Naive thymus-derived CD8-positive, alpha-beta T cell (primary cell): ENCODE measurements at regions not wholly inside any gene's neighbourhood (a gene's known extent, or its start where the extent isn't known, plus 50 kb on each side); places are given as distances from the start of the nearest gene placed in this dataset.

ENCODE experiments used
- ATAC-seq, 2 donors: fragments of 150-1000 bp; cut with Tn5 transposase in 1 of 2; sonication (Bioruptor Pico), chemical (Tn5 transposase) in 1 of 2; 1 replicate in 1 of 2; 2 replicates in 1 of 2; pipeline ENCODE4 v1.10.0; 2021; ENCODE audit warnings: mild to moderate bottlenecking in 2 of 2, moderate library complexity in 2 of 2
- POLR2A ChIA-PET: fragments of 350-600 bp; sonication (Branson Sonifier 250); formaldehyde crosslinking; loops from one replicate; lab custom pipeline; 2021; ENCODE audit warnings: antibody characterized with exemption; lab: Charles Lee
- DNase-seq, 10 donors: peaks; one replicate each; pipeline versions ENCODE4 v3.0.0 to v3.0.0-alpha.2; 2020 to 2022
- H3K27ac Mint-ChIP-seq, 10 donors: one replicate each; pipeline ENCODE4 v1.8.0; 2020 to 2022; ENCODE audit warnings: mild to moderate bottlenecking in 10 of 10, mixed read lengths in 10 of 10, moderate library complexity in 4 of 10, inconsistent platforms in 1 of 10
- H3K27me3 Mint-ChIP-seq, 5 donors: one replicate each; pipeline ENCODE4 v1.8.0; 2021 to 2022; ENCODE audit warnings: mixed read lengths in 5 of 5
- H3K36me3 Mint-ChIP-seq, 3 donors: one replicate each; pipeline ENCODE4 v1.8.0; 2020 to 2022; ENCODE audit warnings: mixed read lengths in 3 of 3, mild to moderate bottlenecking in 2 of 3, inconsistent platforms in 1 of 3
- H3K4me1 Mint-ChIP-seq, 4 donors: one replicate each; pipeline ENCODE4 v1.8.0; 2021 to 2022; ENCODE audit warnings: mixed read lengths in 4 of 4
- H3K4me3 Mint-ChIP-seq, 10 donors: one replicate each; pipeline ENCODE4 v1.8.0; 2020 to 2022; ENCODE audit warnings: mild to moderate bottlenecking in 10 of 10, mixed read lengths in 10 of 10, moderate library complexity in 6 of 10, inconsistent platforms in 1 of 10
- H3K9me3 Mint-ChIP-seq, 9 donors: one replicate each; pipeline ENCODE4 v1.8.0; 2020 to 2022; ENCODE audit warnings: mixed read lengths in 9 of 9, mild to moderate bottlenecking in 3 of 9, inconsistent platforms in 1 of 9, moderate library complexity in 1 of 9

DNA sequence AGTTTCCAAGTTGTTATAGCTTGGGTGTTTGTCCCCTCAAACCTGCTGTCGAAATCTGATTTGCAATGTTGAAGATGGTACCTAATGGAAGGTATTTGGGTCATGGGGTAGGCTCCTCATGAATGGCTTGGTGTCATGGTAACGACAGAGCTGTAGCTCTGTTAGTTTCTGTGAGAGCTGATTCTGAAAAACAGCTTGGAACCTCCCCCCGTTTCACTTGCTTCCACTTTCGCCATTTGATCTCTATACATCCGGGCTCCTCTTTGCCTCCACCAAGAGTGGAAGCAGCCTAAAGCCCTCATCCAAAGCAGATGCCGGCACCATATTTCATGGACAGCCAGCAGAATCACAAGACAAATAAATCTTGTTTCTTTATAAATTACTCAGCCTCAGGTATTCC, 1035.1 kb upstream of the SLC39A10 start:
- H3K36me3 Mint-ChIP-seq: no peaks in the 10 kb centered on the region
- H3K4me1 Mint-ChIP-seq: no peaks in the 10 kb centered on the region
- H3K27ac Mint-ChIP-seq: no peak overlapping the region
- POLR2A ChIA-PET: no interaction called here
- ATAC-seq (no peak), DNase-seq (no peak)
- peaks cover 0 to 3% (median 0%) of the 10 kb centered on the region in 9 donors for H3K9me3 Mint-ChIP-seq
- H3K4me3 Mint-ChIP-seq: no peak overlapping the region
- H3K27me3 Mint-ChIP-seq: no peaks in the 10 kb centered on the region

- POLR2A ChIA-PET: no interaction called here
Measured at GRCh38 chr2:194619366-194619765, 1037.7 kb upstream of the SLC39A10 start.

DNA sequence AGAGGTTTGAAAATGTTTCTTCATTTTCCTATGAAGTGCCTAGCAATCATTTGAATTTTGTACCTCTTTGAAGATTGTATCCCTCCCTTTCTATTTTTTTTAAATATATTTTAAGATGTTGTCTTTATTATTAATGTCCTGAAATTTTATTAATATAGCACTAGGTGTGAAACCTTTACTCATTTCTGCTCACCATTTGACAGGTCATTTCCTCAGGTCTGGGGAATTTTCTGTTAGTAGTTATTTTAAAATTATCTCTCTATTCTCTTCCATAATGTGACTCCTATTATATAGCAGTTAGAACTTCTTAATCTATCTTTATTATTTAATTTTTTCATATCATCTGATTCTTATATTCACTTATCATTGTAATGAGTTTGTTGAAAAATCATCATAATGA, 1038.6 kb upstream of the SLC39A10 start:
- Mint-ChIP-seq H3K4me3 (no peak overlapping the region), H3K27me3 (no peaks in the 10 kb centered on the region), H3K9me3 (peaks cover 0 to 3% (median 0%) of the 10 kb centered on the region in 9 donors), H3K4me1 (no peaks in the 10 kb centered on the region), H3K36me3 (no peaks in the 10 kb centered on the region), H3K27ac (no peak overlapping the region)
- DNase-seq (no peak), ATAC-seq (no peak)
- POLR2A ChIA-PET: no interaction called here

More at GRCh38 chr2:194619366-194619765, 1037.7 kb upstream of the SLC39A10 start:
- Mint-ChIP-seq H3K4me3 (no peak overlapping the region), H3K27me3 (no peaks in the 10 kb centered on the region), H3K9me3 (peaks cover 0 to 3% (median 0%) of the 10 kb centered on the region in 9 donors), H3K27ac (no peak overlapping the region), H3K36me3 (no peaks in the 10 kb centered on the region), H3K4me1 (no peaks in the 10 kb centered on the region)
- no peak for DNase-seq
- no peak for ATAC-seq

DNA sequence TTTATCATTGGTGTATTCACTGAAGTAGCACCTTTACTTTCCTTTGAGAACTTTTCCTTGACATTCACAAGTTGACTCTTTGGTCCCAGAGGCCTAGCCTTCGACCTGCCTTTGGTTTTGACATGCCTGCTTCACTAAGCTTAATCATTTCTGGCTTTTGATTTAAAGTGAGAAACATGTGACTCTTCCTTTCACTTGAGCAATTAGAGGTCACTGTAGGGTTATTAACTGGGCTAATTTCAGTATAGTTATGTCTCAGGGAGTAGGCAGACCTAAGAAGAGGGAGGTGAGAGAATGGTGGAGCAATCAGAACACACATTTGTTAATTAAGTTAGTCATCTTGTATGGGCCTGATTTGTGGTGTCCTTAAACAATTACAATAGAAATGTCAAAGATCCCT, 1040.7 kb upstream of the SLC39A10 start:
- no peaks in the 10 kb centered on the region for H3K36me3 Mint-ChIP-seq
- peaks cover 0 to 10% (median 2%) of the 10 kb centered on the region in 9 donors for H3K9me3 Mint-ChIP-seq
- H3K27ac Mint-ChIP-seq: no peak overlapping the region
- no peak overlapping the region for H3K4me3 Mint-ChIP-seq
- DNase-seq: no peak
- H3K27me3 Mint-ChIP-seq: no peaks in the 10 kb centered on the region
- POLR2A ChIA-PET: no interaction called here
- ATAC-seq: no peak
- H3K4me1 Mint-ChIP-seq: no peaks in the 10 kb centered on the region

DNA sequence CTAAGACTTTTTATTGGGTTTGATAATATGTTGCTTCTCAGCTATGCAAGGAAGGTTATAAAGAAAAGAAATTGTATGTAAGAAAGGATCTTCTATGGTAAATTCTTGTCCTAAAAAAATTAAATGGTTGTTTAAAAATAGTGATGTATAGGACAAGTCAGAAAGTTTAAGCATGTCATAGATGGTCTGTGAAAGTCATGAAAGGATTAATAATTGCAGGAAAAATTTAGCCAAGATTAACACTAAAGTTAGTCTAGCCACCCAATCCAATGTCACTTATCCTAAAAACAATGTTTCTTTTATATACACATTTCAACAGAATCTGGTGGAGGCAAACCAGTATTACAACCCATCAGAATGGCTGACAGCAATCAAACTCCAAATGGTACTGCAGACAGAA, 1046.7 kb upstream of the SLC39A10 start:
- no peak for ATAC-seq
- no peak for DNase-seq
- peaks cover 3 to 17% (median 9%) of the 10 kb centered on the region in 9 donors for H3K9me3 Mint-ChIP-seq

DNA sequence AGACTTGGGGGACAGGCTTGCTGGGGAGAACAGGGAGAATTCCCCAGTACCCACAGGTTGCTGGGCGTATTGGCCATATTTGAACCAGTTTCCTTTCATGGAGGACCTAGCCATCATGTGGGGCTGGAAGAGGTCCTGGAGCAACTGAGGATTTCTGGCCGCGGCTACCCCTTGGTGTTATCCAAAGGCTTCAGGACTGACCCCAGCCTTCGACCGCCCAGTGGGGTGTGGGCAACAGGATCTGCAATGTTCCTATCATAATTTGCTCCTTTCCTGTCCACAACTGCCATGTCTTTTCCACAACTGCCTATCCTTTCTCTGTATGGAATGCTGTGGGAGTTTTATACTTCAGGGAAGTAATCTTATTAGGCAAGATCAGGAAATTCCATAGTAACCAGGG, 1053.6 kb upstream of the SLC39A10 start:
- ATAC-seq: no peak
- Mint-ChIP-seq H3K27me3 (peaks cover 0 to 10% (median 0%) of the 10 kb centered on the region in 5 donors), H3K27ac (no peak overlapping the region), H3K9me3 (peaks cover 4 to 36% (median 16%) of the 10 kb centered on the region in 9 donors), H3K4me1 (no peaks in the 10 kb centered on the region), H3K4me3 (no peak overlapping the region), H3K36me3 (no peaks in the 10 kb centered on the region)
- DNase-seq: no peak
- POLR2A ChIA-PET: no interaction called here

More for the DNA sequence above, 1046.7 kb upstream of the SLC39A10 start:
- Mint-ChIP-seq H3K36me3 (no peaks in the 10 kb centered on the region), H3K4me1 (no peaks in the 10 kb centered on the region), H3K4me3 (no peak overlapping the region), H3K27me3 (no peaks in the 10 kb centered on the region), H3K27ac (no peak overlapping the region)
- POLR2A ChIA-PET: no interaction called here

DNA sequence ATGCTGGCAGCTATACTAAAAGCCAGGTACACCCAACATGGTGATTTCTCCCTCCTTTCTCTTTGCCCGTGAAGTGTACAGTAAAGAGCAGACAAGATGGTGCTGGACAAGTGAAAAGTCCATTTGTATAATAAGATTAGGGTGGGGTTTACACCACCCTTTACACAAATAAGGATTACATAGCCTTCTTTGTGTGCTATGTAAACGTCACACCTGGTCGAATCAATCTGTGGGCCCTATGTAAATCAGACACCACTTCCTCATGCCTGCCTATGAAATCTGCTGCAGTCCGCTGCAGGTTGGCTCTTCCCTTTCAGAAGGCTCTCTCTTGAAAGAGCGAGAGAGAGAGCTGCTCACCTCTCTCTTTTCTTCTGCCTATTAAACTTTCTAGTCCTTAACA, 1054.3 kb upstream of the SLC39A10 start:
- Mint-ChIP-seq H3K36me3 (no peaks in the 10 kb centered on the region), H3K4me1 (no peaks in the 10 kb centered on the region), H3K9me3 (peaks cover 4 to 36% (median 16%) of the 10 kb centered on the region in 9 donors), H3K27ac (no peak overlapping the region), H3K27me3 (peaks cover 0 to 10% (median 0%) of the 10 kb centered on the region in 5 donors), H3K4me3 (no peak overlapping the region)
- no peak for DNase-seq
- POLR2A ChIA-PET: no interaction called here
- no peak for ATAC-seq

- Mint-ChIP-seq H3K27ac (no peak overlapping the region), H3K4me1 (no peaks in the 10 kb centered on the region), H3K27me3 (peaks cover 0 to 6% (median 1%) of the 10 kb centered on the region in 5 donors), H3K4me3 (no peak overlapping the region), H3K36me3 (no peaks in the 10 kb centered on the region), H3K9me3 (peaks cover 0 to 5% (median 0%) of the 10 kb centered on the region in 9 donors)
- POLR2A ChIA-PET: no interaction called here
- ATAC-seq (no peak), DNase-seq (no peak)
Measured at GRCh38 chr2:194591192-194591591, 1065.8 kb upstream of the SLC39A10 start.

DNA sequence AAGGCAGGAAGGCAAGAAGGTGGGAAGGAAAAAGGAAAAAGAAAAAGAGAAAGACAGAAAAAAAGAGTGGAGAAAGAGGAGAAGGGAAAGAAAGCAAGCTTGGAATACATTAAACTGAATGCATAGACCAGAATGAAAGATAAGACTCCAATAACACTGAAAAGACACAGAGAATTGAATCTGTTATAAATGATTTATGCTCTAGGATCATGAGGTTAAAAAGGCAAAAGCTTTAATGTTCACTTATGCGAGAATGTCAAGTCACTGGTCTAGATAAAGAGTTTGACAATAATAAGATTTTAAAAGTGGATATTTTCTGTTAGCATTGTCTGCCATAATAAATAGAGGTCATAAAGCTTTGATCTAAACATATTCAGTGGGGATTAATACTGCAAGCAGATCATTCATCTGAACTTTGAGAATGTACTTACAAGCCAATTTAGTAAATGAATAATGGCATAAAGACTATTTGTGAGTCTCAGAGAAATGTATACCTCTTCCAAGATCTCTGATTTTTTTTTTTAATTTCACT, 1069.2 kb upstream of the SLC39A10 start:
- POLR2A ChIA-PET: no interaction called here
- Mint-ChIP-seq H3K27me3 (no peaks in the 10 kb centered on the region), H3K9me3 (peaks cover 0 to 5% (median 0%) of the 10 kb centered on the region in 9 donors), H3K36me3 (no peaks in the 10 kb centered on the region), H3K4me3 (no peak overlapping the region), H3K27ac (no peak overlapping the region), H3K4me1 (no peaks in the 10 kb centered on the region)
- ATAC-seq: no peak
- DNase-seq: no peak

- ATAC-seq: no peak
- Mint-ChIP-seq H3K9me3 (peaks cover 0 to 2% (median 0%) of the 10 kb centered on the region in 9 donors), H3K4me1 (no peaks in the 10 kb centered on the region), H3K36me3 (no peaks in the 10 kb centered on the region), H3K27me3 (peaks cover 0 to 1% (median 0%) of the 10 kb centered on the region in 5 donors), H3K4me3 (no peak overlapping the region), H3K27ac (no peak overlapping the region)
- no peak for DNase-seq
- POLR2A ChIA-PET: no interaction called here
Measured at GRCh38 chr2:194567661-194568017, 1089.4 kb upstream of the SLC39A10 start.

DNA sequence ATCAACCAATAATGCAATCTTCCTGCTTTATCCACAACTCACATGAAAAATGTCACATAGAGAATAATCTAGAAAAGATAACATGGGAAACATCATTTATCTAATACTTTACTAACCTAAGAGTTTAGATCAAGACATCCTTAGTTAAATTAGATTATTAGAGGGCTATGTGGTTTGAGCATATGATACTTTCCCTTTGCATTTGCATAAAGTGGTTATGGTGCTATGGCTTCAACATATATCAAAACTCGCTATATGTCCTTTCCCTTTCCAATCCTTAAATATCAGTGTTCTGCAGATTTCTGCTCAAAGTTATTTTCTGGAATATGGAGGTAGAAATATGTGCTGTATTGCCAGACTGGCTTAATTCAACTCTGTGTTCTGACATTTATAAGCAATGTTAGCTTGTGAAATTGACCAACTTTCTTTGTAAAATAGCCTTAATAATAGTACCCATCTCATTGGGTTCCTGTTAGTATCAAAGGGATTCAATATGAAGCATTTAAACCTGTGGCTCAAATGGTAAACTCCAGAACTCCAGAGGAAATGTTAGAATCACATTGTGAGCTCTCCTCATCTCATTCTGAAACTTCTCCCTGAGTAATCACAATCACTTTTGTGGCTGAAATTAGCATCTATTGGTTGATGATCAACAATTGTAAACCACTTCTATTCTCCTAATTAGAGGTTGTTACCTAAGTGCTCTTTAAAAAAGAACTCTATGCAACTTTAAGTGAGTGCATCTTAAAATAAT, 1089.9 kb upstream of the SLC39A10 start:
- no peak overlapping the region for H3K4me3 Mint-ChIP-seq
- H3K27ac Mint-ChIP-seq: no peak overlapping the region
- peaks cover 0 to 3% (median 0%) of the 10 kb centered on the region in 9 donors for H3K9me3 Mint-ChIP-seq
- no peak for ATAC-seq
- H3K27me3 Mint-ChIP-seq: peaks cover 0 to 3% (median 0%) of the 10 kb centered on the region in 5 donors
- H3K36me3 Mint-ChIP-seq: no peaks in the 10 kb centered on the region
- POLR2A ChIA-PET: no interaction called here
- DNase-seq: no peak
- H3K4me1 Mint-ChIP-seq: no peaks in the 10 kb centered on the region

GRCh38 chr2:194564422-194564821, 1092.6 kb upstream of the SLC39A10 start:
- POLR2A ChIA-PET: no interaction called here
- Mint-ChIP-seq H3K4me1 (no peaks in the 10 kb centered on the region), H3K4me3 (no peak overlapping the region), H3K27ac (no peak overlapping the region), H3K9me3 (peaks cover 0 to 3% (median 0%) of the 10 kb centered on the region in 9 donors), H3K27me3 (peaks cover 0 to 3% (median 0%) of the 10 kb centered on the region in 5 donors), H3K36me3 (no peaks in the 10 kb centered on the region)
- ATAC-seq (no peak), DNase-seq (no peak)

- no peak overlapping the region for H3K4me3 Mint-ChIP-seq
- H3K27me3 Mint-ChIP-seq: peaks cover 0 to 3% (median 0%) of the 10 kb centered on the region in 5 donors
- H3K9me3 Mint-ChIP-seq: peaks cover 0 to 3% (median 0%) of the 10 kb centered on the region in 9 donors
- no peaks in the 10 kb centered on the region for H3K36me3 Mint-ChIP-seq
- ATAC-seq (no peak), DNase-seq (no peak)
- no peak overlapping the region for H3K27ac Mint-ChIP-seq
- POLR2A ChIA-PET: no interaction called here
- no peaks in the 10 kb centered on the region for H3K4me1 Mint-ChIP-seq
Measured at GRCh38 chr2:194562329-194562728, 1094.7 kb upstream of the SLC39A10 start.
